PC-9 (cell line): ENCODE measurements at regions not wholly inside any gene's neighbourhood (a gene's known extent, or its start where the extent isn't known, plus 50 kb on each side); places are given as distances from the start of the nearest gene placed in this dataset.

Experiments
- BruUV-seq: library from RNA; stranded (reverse); fragments of 400-500 nt; replicated peaks from 2 replicates; lab custom pipeline; 2021; lab: Mats Ljungman, UMichigan
- CTCF ChIA-PET: fragments of 300-600 bp; sonication (Branson Sonifier 250); formaldehyde crosslinking; loops from one replicate; lab custom pipeline; 2022; ENCODE audit warnings: antibody characterized with exemption; lab: Charles Lee
- POLR2A ChIA-PET: fragments of 300-600 bp; sonication (Branson Sonifier 250); formaldehyde crosslinking; loops from one replicate; lab custom pipeline; 2022; ENCODE audit warnings: antibody characterized with exemption; ENCODE audit not compliant: unreplicated experiment; lab: Charles Lee
- DNase-seq, 2 experiments: peaks; one replicate each; pipeline versions ENCODE4 v3.0.0 to v3.0.0-alpha.2; 2015 to 2022; ENCODE audit warnings: mixed read lengths in 1 of 2
- H2AFZ ChIP-seq: fragments of 200-600 bp; sonication (generic); 2 replicates; pipeline ENCODE4 v1.8.1; 2017; ENCODE audit warnings: antibody characterized with exemption
- H3F3A ChIP-seq: fragments of 200-600 bp; sonication (generic); 2 replicates; pipeline ENCODE4 v1.8.1; 2017; ENCODE audit warnings: antibody characterized with exemption, mild to moderate bottlenecking, low read depth; ENCODE audit not compliant: insufficient read depth
- H3K27ac ChIP-seq: fragments of 200-600 bp; sonication (generic); 2 replicates; pipeline ENCODE4 v1.6.1; 2016; ENCODE audit warnings: mixed run types
- H3K27me3 ChIP-seq: fragments of 200-600 bp; sonication (generic); 2 replicates; pipeline ENCODE4 v1.6.1; 2016; ENCODE audit warnings: low read depth, mixed run types; ENCODE audit not compliant: insufficient read depth
- H3K36me3 ChIP-seq: fragments of 200-600 bp; sonication (generic); 2 replicates; pipeline ENCODE4 v1.6.1; 2016; ENCODE audit warnings: low read depth, mixed run types
- H3K4me1 ChIP-seq: fragments of 200-600 bp; sonication (generic); replicated peaks from 2 replicates; pipeline ENCODE4 v1.6.1; 2016; ENCODE audit warnings: mixed run types; ENCODE audit not compliant: insufficient read depth
- H3K4me2 ChIP-seq: fragments of 200-600 bp; sonication (generic); 2 replicates; pipeline ENCODE4 v1.6.1; 2017; ENCODE audit warnings: mixed run types
- H3K4me3 ChIP-seq: fragments of 200-600 bp; sonication (generic); 2 replicates; pipeline ENCODE4 v1.6.1; 2016; ENCODE audit warnings: mixed run types
- H3K79me2 ChIP-seq: fragments of 200-600 bp; sonication (generic); 2 replicates; pipeline ENCODE4 v1.6.1; 2017; ENCODE audit warnings: low read depth, mixed run types
- H3K9me2 ChIP-seq: fragments of 200-600 bp; sonication (generic); 2 replicates; pipeline ENCODE4 v1.8.1; 2017; ENCODE audit warnings: mild to moderate bottlenecking; ENCODE audit not compliant: insufficient read depth
- H3K9me3 ChIP-seq: fragments of 200-600 bp; sonication (generic); 2 replicates; pipeline ENCODE4 v1.8.1; 2016; ENCODE audit warnings: low read depth; ENCODE audit not compliant: insufficient read depth
- H4K20me1 ChIP-seq: fragments of 200-600 bp; sonication (generic); 2 replicates; pipeline ENCODE4 v1.8.1; 2017; ENCODE audit not compliant: insufficient read depth
- EZH2 ChIP-seq: fragments of 200-600 bp; sonication (generic); IDR thresholded peaks from 2 replicates; pipeline ENCODE4 v1.8.0; 2017; ENCODE audit warnings: antibody characterized with exemption, low read depth
- intact Hi-C: fragments of 100-400 bp; cut with micrococcal nuclease; formaldehyde crosslinking; loops from one replicate; pipeline ENCODE4 v1.10.0; 2022; ENCODE audit not compliant: unreplicated experiment
- TF ChIP-seq, protein P1 (sequence below): fragments of 200-600 bp; sonication (generic); conservative IDR thresholded peaks from 2 replicates; pipeline ENCODE4 v1.6.1; 2017; ENCODE audit warnings: mixed run types, antibody characterized with exemption, mild to moderate bottlenecking, moderate library complexity

DNA sequence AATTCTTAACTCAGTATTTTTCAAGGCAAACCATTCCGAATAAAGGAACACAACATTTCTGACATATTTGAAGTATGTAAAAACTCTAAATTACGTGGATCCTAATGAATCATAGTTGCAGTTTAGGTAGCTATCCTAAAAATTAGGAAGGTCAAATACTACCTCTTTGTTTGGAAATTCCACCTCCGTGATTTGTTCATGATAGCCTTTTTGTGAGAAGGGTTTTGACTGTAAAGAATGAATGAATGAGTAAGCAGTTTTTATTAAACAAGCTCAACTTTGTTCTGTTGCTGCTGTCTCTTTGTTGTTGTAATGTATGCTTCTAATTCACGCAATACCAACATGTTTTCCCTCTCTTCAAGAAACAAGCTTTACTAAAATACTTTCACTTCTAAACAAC lies 840.4 kb downstream of the USP25 start:
- CTCF ChIA-PET: no interaction called here
- H3K79me2 ChIP-seq: no peaks in the 10 kb centered on the region
- POLR2A ChIA-PET: no interaction called here
- no peak overlapping the region; the same call in 1 of the 2 replicates for H2AFZ ChIP-seq
- H3K27me3 ChIP-seq: no peaks in the 10 kb centered on the region
- H3F3A ChIP-seq: no peaks in the 10 kb centered on the region
- TF ChIP-seq, protein P1, sequence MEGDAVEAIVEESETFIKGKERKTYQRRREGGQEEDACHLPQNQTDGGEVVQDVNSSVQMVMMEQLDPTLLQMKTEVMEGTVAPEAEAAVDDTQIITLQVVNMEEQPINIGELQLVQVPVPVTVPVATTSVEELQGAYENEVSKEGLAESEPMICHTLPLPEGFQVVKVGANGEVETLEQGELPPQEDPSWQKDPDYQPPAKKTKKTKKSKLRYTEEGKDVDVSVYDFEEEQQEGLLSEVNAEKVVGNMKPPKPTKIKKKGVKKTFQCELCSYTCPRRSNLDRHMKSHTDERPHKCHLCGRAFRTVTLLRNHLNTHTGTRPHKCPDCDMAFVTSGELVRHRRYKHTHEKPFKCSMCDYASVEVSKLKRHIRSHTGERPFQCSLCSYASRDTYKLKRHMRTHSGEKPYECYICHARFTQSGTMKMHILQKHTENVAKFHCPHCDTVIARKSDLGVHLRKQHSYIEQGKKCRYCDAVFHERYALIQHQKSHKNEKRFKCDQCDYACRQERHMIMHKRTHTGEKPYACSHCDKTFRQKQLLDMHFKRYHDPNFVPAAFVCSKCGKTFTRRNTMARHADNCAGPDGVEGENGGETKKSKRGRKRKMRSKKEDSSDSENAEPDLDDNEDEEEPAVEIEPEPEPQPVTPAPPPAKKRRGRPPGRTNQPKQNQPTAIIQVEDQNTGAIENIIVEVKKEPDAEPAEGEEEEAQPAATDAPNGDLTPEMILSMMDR: no peak
- no peak for TF ChIP-seq EZH2
- no peaks in the 10 kb centered on the region for H4K20me1 ChIP-seq
- BruUV-seq: no TSS peak
- H3K9me2 ChIP-seq: no peaks in the 10 kb centered on the region
- DNase-seq: no peak
- intact Hi-C loops: loop anchor here (2.0 kb wide), 1 partner anchor 17 kb away; no protein-coding TSS in a partner anchor
- no peak overlapping the region for H3K4me2 ChIP-seq
- peaks cover 14% of the 10 kb centered on the region for H3K4me1 ChIP-seq
- no peak overlapping the region for H3K4me3 ChIP-seq
- H3K27ac ChIP-seq: no peak overlapping the region
- H3K36me3 ChIP-seq: no peaks in the 10 kb centered on the region
- no peaks in the 10 kb centered on the region for H3K9me3 ChIP-seq

DNA sequence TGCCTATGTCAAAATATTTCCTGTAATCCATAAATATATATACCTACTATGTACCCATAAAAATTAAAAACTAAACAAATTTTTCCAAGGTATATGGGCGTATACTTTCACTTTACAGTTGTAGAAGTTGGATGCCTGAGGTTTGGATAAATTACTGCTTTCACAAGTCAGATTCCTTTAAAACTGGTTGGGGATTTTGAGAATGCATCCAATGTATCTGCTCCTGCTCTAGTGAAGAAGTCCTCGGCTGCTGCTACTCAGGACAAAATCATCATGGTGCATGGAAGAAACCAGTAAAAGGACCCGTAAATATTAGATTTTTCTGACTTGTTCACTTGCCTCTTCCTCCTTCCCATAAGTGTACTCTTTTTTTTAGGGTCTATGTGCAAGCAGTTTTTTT lies 841.1 kb downstream of the USP25 start:
- Histone ChIP-seq H3K27me3 (no peaks in the 10 kb centered on the region), H3K4me1 (peaks cover 14% of the 10 kb centered on the region), H3K36me3 (no peaks in the 10 kb centered on the region), H3K79me2 (no peaks in the 10 kb centered on the region), H3K4me3 (no peak overlapping the region), H4K20me1 (no peaks in the 10 kb centered on the region), H3K9me3 (no peaks in the 10 kb centered on the region), H3F3A (no peaks in the 10 kb centered on the region), H3K4me2 (no peak overlapping the region), H2AFZ (no peak overlapping the region), H3K9me2 (no peaks in the 10 kb centered on the region), H3K27ac (no peak overlapping the region)
- DNase-seq: no peak
- TF ChIP-seq EZH2: no peak
- TF ChIP-seq, protein P1: no peak
- POLR2A ChIA-PET: interaction anchor here (0.6 kb wide), 2 partner anchors 10 to 158 kb away, joined by 6 to 7 read pairs; no protein-coding TSS in a partner anchor
- intact Hi-C loops: loop anchor here (2.0 kb wide), 1 partner anchor 16 kb away; no protein-coding TSS in a partner anchor
- no TSS peak for BruUV-seq
- CTCF ChIA-PET: no interaction called here

DNA sequence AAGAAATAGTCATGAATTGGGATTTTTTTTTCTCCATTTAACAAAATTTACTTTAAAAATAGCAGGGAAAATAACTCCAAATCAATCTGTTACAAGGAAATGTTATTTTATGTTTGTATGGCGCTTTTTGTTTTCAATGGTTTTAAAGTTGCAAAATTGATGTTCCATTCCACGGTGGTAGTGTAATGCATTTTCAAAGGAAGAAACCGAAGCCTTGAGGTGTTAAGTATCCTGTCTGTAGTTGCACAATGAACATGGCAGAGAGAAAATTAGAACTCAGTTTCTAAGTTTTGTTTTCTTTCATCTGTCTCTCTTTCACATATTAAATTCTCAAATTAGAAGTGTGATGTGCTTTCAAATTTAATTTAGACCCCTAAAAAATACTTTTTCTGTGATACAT lies 841.8 kb downstream of the USP25 start:
- Histone ChIP-seq H3K4me3 (no peak overlapping the region), H3K9me3 (no peaks in the 10 kb centered on the region), H4K20me1 (no peaks in the 10 kb centered on the region), H3K4me2 (no peak overlapping the region), H3K36me3 (no peaks in the 10 kb centered on the region), H2AFZ (no peak overlapping the region), H3K79me2 (no peaks in the 10 kb centered on the region), H3K9me2 (no peaks in the 10 kb centered on the region), H3F3A (no peaks in the 10 kb centered on the region), H3K27me3 (no peaks in the 10 kb centered on the region), H3K27ac (no peak overlapping the region), H3K4me1 (peaks cover 14% of the 10 kb centered on the region)
- TF ChIP-seq, protein P1: no peak
- no peak for TF ChIP-seq EZH2
- CTCF ChIA-PET: no interaction called here
- no peak for DNase-seq
- no TSS peak for BruUV-seq
- intact Hi-C loops: loop anchor here (2.0 kb wide), 1 partner anchor 15 kb away; no protein-coding TSS in a partner anchor
- POLR2A ChIA-PET: interaction anchor here (0.6 kb wide), 1 partner anchor 9 kb away, joined by 6 read pairs; no protein-coding TSS in a partner anchor
